ENCODE measurements at regions not wholly inside any gene's neighbourhood (a gene's known extent, or its start where the extent isn't known, plus 50 kb on each side); places are given as distances from the start of the nearest gene placed in this dataset.

DNA sequence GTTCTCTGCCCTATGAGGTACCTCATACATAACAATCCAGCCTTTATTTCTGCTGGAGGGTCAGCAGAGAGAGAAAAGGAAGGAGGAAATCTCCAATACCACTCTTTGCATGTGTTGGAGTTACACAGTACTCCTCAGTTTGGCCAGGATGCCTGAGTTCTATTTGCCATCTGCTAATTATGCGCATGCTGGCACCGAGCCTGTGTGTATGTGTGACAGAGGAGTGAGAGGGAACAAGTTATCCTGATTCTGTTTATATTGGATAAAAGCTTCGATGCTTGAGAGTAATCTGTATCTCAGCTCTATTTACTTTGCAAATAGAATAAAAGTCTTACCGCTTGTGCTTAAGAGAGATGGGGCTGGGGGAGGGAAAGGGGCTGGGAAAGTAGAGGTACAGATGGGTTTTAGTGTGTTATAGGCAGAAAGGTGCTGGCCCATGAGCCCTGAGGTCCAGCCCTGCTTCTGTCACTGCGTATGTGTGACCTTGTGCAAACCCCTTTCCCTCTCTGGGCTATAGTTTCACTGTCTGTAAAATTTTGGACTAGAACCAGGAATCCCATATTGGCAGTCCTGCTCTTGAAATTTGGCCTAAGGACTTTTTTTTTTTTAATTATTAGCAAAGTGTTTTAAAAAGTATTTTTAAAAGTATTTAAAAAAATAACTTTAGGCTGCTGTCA lies 54.5 kb upstream of the PLXNA2 start:
- DNase-seq, result no peak

DNA sequence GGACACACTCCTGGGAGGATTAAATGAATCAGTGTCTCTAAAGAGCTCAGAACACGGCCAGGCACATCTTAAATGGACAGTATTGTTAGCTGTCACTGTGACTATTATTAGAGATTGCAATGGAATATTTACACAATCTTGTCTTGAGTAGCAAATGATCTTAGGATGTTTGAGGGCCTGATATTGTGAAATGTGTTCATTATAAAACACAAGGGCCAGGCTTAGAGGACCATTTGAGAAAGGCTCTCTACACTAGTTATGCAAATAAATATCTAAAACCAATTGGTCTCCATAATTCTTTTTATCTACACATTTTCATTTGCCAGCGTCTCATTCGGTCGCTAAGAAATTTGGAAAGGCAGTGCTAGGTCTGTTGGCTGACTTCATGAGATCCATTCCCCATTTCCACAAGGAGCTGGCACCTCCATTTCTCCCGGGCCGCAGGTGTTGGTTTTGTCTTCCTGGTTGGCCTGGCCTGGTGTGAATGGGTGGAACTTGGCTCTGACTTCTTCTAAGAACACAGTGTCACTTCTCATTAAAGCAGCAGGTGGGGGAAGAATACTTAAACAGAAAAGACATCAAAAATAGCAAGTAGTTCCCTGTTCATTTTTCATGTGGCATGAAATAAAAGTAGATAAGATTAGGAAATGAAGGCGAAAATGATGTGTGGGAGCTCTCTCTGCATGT lies 56.0 kb upstream of the PLXNA2 start:
- no peak for DNase-seq

DNA sequence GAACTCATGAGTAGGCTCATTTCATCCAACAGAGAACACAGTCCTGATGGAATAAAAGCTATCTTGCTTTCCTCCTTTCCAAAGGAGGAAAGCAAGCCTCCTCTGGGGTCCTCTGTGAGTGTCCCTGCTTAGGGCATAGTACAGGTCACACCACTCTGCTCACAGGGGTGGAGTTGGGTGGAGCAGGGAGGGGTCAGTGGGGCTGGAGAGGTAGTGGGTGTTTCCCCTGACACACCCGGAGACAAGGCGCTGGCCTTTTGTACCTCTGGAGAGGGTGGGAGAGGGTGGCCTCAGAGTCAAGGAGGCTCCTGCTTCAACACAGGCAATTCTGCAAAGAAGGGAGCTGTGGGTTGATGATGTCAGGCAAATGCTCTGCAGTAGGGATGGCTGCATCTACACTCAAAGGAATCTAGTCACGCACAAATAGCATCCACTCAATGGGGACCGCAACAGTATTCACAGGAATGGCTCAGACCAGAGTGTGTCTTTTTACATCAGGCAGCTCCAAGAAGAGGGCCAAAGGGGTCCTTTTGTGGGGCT lies 58.6 kb upstream of the PLXNA2 start:
- no peak for DNase-seq

DNA sequence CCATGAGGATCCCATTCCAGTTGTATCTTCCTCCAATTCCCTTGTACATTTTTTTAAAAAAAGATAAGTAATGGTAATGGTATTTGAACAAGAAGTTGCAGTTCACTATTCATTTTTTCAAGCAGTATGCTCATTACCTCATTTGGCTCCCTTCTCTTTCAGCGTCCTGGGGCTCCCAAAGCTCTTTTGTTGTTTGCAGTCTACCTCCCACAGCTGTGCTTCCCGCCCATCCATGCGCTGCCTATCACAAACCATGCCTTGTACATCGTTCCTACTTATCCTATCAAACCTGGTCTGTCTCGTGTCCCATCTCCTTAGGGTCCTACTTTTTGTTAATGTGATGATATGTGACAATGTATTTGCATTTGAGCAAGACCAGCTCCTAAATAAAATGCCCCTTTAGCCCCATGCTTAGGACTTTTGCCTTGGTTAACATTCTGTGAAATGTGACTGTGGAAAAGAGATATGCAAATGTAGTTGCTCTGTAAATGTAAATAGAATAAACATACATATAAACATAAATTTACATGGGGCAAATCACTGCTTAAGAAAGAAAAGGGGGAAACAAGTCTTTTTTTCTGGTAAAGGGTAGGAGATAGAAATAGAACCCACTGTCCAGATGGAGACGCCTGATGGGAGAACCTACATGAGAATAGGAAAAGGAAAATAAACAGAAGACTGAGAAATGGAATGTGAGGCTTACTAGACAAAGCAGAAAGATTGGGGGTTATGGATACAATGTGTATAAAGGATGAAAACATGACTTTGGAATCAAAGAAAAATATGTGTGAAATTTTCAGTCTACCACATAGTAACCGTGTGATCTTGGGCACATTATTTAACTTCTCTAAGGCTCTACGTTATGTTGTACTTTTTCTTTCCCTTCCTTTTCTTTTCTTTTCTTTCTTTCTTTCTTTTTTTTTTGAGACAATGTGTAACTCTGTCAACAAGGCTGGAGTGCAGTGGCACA lies 59.8 kb upstream of the PLXNA2 start:
- DNase-seq, result no peak

DNA sequence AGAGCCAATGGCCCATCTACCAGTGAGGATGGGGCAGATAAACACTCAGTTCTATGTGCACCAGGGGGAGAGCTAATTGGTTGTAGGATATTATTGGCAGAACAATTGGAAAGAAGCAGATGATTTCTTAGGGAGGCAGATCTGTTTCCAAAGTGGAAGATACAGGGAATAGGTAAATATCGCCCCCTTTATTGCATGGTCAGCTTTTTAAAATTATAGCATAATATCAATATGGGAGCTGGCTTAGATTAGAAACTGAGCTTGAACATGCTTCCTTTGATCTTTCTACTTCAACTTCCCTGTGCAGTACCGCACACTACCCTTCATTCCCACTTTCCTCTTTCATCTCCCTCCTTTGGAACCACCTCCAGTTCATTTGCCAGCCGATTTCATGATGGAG lies 64.0 kb upstream of the PLXNA2 start:
- DNase-seq, result no peak

DNA sequence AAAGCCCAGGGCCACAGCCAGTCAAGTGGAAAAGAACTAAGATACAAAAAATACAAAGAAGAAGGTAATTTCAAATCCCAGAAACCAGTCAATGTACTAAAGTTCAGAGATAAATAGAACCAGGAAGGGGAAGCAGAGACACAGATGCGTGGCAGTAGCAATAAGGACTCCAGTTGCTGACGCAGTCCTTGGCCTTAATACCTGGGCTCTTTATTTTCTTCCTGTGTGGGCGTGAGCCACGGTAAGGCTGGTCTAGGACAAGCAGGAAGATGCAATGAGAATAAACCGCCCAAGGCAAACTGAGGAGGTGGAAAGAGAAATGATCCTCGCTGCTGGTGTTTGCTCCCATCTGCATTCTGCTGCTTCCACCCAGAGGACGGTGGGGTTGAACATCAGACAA lies 65.6 kb upstream of the PLXNA2 start:
- DNase-seq, result no peak

DNA sequence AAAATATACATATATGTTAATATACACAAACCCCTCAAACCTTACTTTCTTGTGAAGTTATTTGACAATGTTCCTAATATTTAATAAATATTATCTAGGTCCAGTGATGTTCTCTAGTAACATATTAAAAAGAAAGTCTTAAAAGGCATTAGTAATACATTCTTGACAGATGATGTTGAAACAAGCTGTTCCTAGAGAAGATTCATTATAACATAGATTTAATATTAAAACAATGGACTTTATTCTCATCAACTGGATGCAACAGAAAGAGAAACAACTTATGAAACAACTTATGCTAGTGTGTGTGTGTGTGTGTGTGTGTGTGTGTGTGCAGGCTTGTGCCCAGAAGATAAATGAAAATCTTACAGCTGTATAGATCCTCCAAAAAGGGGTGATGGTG lies 68.5 kb upstream of the PLXNA2 start:
- no peak for DNase-seq

DNA sequence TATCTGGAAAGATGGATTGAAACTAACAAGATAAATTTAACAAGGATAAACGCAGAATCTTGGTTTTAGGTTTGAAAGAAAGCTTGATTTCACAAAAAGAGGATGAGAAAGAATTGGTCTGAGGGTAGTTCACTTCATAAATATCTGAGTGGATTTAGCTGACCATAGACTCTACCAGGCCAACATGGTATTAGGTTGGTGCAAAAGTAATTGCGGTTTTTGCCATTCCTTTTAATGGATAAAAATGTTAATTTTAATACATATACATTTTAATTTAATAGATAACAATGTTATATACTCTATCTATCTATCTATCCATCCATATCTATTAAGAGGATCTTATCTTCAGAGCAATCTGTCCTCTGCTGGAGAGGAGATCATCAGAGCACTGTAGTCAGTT lies 70.2 kb upstream of the PLXNA2 start:
- DNase-seq, result no peak

DNA sequence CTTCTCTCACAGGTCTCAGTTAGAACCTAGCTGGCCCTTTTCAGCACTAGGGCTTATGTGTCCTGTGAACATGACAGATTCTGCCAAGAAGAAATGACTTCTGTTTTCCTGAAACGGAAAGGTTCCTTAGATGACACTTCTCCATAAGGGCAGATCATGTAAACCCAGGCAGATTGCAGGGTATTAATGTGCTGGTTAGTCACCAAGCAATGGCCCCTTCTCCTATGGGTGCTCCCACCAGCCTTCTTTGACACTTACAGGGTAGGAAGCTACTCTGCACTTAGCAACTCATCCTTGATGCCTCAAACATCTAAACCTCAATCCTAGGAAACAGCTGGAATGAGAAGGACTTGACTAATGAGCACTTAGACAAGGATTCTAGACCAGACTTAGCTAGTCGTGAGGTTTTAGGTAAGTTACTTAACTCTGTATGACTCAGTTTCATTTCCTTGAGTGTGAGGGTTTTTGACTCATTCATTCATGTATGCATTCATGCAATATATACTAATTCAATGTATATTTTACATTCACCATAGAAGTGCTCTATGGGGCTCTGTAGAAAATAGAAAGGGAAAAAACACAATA lies 74.1 kb upstream of the PLXNA2 start:
- DNase-seq, result no peak

DNA sequence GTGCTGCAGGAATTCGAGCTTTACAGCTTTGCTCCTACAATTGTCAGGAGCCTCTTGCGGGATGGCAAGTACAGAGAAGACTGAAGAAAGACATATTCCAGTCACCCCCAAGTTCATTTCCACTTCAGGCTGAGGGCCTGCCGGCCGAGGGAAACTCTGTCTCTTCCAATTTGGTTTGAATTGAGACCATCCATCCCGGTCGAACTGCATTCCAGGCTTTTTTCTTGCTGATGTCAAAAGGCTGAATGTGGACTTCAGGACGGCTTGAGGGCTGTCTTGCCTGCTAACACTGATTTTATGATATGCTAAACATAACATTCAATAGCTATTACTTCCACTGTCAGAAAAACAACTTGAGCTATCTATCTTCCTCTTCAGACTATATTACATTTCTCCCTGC lies 79.8 kb upstream of the PLXNA2 start:
- no peak for DNase-seq

DNA sequence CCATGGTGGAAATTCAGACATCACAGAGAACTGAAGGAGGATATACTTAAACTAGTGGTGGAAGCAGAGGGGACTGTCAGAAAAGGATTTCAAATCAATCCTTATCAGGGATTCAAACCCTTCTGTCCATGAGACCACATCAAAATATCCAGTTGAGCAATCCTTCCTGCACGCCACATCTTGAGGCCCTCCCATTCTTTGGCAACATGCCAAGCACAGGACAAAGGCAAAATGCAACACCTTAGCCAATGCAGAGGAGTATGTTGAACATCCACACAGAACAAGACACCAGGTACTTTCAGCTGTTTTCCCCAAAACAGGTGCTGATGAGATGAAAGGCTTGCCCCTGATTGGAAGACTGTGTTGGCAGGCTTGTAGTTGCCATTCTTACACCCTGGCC lies 81.8 kb upstream of the PLXNA2 start:
- no peak for DNase-seq

DNA sequence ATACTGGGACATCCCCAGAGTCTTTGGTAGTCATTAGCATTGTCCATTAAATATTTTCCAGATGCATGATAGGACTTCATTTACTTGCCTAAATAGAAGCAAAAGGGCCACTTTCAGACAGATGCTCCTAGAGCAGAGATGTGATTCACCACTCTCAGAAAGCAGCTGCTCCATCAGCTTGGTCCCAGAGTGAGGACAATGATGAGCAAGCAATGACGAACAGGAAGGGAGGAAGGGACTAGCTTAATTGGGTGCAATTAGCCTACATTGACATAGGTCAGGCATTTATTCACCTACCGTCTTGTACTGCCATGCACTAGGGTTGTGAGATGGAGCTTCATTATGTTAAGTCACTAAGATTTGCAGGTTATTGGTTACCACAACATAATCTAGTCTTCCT lies 85.1 kb upstream of the PLXNA2 start:
- DNase-seq, result no peak

DNA sequence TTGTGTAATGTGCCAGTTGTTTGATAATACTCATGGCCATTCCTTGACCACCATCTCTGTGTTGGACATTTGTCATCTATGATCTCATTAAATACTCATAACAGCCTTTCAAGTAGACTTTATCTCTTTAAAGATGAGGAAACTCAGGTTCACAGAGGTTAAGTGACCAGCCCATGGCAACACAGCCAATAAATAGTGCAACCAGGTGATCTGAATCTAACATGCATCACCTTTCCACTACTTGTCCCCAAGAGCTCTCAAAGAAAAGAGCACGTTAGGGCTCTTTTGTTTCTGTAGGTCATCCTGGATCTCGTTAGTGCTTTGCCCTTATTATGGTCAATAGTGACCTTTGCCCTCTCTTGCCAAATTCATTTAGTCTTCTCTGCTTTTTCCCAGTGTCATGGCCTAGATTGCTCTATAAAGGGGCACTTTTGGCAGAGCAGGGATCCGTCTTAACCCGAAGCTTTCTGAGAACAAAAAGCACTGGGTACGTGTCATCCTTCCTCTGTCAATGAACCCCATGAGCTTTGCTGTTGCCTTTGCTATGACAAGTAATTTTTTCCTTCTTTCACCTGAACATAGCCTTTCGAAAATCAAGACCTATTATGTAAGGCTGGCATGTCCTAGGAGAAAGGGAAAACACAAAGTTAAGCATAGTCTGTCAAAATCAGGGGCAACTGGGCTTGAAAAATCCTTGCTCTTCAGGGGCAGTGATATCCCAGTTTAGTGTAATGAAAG lies 88.0 kb upstream of the PLXNA2 start:
- DNase-seq, result no peak

DNA sequence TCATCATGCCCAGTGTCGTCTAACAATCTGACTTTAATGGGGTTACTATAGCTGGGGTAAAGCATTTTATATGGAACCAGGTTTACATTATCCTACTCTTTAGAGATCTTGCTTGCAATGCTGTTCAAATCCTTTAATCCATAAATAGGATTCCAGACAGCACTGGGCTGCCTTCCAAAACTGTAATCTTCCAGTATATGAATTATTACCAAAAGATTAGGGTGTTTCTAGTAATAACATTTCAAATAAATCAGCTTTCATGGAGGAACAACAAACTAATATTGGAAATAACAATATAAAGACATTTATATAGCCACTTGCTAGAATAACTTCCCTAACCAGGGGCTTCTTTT lies 88.6 kb upstream of the PLXNA2 start:
- DNase-seq, result no peak

DNA sequence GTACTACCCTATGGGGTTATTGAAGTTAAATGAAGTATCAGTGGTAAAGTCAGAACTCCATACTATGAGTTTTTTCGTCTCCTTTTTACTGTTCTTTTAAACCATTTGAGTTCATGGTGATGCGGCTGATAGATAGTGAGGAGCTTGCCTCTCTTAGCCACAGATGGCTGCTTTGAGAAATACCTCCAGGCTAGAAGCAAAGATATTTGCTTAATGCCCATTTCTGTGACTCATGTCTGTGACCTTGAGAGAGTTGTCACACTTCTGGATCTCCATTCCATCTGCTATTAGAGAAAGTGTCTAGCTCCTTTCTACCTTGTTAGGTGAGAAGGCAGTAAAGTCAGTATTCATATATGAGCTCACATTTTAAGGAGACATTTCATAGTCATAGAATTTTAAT lies 89.5 kb upstream of the PLXNA2 start:
- DNase-seq, result no peak

DNA sequence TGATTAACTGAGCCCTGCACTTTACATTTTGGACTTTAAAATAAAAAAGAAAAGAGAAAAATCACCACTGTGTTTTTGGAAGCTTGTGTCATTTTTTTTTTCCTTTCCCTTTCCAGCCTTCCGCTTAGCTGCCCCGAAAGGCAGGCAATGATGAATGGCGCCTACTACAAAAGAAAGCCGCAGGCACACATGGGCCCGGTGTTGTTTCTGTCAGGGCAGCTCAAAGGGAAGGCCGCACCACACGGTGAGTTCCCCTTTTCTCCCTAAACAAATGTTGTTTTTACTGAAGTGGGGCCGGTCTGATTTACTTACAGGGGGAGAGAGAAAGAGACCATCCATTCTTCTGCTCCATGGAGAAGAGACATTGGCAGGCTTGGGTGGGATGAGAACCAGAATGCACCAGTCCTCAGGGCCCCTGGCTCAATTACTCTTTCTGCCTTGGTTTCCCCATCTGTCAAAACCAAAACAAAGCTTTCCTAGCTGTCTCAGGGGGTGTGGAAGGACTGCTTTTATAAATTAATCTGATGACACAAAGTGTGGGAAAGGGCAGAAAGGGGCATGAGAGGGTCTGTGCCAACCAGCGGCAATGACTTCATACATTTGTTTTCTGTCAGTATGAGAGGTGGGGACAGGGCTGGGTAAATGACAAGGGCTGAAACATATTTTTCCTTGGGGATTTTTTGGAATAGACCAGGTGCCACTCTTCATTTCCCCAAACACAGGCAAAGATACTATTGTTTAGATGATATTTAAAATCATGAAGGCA lies 91.4 kb upstream of the PLXNA2 start:
- DNase-seq, result no peak

DNA sequence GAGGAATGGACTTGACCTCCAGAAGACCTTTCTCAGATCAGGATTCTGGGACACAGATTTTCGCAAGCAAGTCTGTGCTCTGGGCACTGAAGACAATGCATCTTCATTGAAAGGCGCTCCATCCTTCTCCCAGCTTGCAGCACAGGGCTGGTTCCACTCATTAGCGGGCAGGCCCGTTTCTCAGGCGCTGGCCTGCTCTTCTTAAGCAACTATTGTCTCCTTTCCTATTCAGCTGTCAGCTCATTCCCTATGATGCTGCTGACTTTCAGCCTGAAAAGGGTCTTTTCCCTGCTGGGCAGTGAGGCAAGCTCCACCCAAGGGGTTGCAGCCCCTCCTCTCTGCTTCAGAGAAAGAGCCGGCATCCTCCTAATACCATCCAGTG lies 91.9 kb upstream of the PLXNA2 start:
- DNase-seq, result no peak

DNA sequence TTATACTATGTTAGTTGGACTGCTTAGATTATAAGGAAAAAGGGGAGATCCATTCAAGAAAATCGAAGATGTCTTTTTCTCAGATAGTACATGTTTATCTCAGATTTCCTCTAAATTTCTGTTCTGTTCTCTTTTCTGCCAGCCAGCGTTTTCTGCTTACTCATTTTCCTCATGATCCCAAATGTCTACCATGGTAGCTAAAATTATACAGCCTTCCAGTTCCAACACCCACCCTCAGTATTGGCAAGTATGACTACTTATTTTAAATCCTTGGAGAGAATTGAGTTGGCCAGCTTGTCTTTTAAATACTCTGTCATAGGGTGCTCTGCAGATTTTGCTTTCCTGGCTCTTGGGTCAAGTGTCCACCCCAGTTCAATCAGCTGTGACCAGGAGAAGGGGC lies 95.7 kb upstream of the PLXNA2 start:
- no peak for DNase-seq

DNA sequence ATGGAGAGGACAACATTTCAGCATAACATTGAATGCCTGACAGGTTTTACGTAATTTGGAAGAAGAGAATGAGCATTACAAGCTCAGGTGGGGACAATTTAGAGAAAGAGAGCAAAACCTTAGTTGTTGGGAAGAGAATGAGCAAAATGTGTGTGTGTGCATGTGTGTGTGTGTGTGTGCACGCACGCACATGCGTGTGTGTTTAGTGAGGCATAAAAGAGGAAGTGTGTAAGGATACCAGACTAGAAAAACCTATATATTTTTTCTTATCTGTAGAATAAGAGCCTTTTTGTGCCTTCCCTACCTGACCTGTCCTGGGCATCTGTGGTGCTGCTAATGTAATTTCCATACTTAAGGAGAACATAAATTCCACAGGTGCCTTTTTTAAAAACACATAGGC lies 99.0 kb upstream of the PLXNA2 start:
- DNase-seq, result no peak

DNA sequence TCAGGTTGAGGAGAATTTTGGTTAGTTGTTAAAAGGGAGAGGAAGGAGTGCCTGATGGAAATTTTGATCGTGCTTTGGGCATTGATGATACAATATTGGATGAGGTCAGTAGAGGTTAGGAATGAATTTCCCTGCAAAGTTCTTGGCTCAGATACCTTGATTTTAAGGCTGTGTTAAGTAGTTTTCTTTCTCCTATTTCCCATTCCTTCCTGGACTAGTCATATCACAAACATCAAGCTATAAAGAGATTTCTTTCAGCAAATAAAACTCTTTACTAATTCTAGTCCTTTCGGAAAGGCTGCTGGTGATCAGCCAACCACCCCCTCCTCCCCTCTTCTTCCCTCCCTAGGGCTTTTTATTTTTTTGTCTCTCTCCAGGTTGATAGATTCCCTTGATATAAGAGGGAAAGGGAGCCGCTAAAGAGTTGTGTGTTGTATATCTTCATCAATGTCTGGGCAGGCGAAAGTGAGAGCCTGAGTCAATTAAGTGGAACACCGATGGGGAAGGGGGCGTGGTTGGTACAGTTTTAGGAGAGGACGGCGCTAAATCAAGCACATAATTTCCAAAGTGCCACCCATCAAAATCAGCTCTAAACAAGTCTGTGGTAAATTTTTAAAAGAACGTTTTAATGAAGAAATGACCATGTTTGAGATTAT lies 100.1 kb upstream of the PLXNA2 start:
- DNase-seq, result no peak

DNA sequence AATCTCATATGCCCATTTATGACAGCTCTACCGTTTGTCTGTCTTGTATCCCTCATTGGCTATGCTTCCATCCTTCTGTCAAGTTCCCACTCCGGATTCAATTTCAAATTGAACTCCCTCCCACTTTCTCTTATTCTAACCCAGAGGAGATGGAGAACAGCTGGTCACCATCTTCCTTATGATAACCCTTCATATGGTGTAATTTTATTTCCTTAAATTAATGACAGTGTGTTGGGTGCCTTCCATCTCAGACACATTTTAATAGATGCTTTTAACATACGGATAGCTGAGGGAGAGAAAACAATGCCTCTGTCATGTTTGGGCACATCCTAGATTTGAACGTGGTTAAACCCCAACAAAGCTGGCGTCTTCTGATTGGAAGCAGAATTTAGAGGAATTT lies 103.0 kb upstream of the PLXNA2 start:
- DNase-seq, result no peak
